Ecto neural progenitor cell (in vitro differentiated cells): ENCODE measurements at regions not wholly inside any gene's neighbourhood (a gene's known extent, or its start where the extent isn't known, plus 50 kb on each side); places are given as distances from the start of the nearest gene placed in this dataset.
"Not testable (repeated sequence)": the region's sequence is repeated elsewhere in the genome, so short reads cannot be mapped to it uniquely, and the experiment has no call there.

Experiments
- DNase-seq: peaks from one replicate; pipeline ENCODE4 v3.0.0-alpha.2; 2018; ENCODE audit warnings: low spot score

DNA sequence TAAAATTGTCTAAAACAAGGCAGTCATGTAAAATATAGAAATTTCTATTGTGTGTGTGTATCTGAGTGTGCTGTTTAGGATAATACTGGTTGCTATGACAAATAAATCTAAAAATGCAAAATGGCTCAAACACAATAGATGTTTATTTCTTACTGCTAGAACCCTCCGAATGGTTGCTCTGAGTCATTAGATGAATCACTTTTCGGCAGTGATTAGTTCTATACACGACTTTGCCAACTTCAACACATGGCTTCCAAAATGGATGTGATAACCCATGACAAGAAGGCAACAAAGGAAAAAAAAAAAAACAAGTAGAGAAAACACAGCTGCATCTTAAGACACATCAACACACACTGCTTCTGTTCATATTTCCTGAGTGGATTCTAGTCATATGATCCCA is 729.2 kb downstream of the AACS start:
- no peak for DNase-seq

DNA sequence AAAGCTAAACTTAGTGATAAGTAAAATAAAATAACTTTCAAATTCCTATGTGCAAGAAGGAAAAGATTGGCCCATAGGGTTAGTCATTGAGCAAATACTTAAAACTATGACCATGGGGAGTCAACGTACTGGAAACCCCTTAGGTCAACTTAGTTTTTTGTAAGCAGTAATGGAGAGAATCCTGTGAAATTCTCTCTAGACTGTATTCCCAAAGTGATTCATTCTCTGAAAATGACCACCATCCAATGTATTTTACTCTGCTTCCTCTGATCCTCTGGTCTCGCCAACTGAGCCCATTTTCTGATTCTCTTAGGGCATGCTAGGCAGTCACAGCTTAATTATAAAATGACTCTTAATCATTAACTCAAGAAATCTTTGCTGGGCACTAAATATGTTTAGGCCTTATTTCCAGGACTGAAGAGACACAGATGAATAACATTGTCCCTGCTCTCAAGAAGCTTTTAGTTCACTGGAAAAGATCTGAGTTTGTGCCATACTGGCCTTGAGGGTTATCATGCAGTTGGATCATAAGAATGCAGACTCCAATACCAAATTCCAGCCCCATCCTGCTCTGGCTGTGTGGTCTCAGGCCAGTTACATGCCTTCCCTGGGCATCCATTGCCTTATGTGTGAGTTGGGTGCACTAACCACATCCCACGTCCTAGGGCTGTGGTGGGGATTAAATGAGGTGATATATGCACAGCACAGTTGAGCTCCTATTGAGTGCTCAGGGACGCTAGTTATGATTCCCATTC is 732.4 kb downstream of the AACS start:
- DNase-seq: no peak

DNA sequence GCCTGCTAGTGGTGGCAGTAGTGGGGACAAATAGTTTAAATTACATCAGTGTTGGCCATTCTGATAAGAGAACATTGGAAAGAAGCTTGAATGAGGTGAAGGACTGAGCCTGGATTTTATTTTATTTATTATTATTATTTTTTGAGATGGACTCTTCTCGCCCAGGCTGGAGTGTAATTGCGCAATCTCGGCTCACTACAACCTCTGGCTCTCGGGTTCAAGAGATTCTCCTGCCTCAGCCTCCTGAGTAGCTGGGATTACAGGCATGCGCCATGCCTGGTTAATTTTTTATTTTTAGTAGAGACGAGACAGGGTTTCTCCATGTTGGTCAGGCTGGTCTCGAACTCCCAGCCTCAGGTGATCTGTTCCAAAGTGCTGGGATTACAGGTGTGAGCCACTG is 739.4 kb downstream of the AACS start:
- DNase-seq: no peak

DNA sequence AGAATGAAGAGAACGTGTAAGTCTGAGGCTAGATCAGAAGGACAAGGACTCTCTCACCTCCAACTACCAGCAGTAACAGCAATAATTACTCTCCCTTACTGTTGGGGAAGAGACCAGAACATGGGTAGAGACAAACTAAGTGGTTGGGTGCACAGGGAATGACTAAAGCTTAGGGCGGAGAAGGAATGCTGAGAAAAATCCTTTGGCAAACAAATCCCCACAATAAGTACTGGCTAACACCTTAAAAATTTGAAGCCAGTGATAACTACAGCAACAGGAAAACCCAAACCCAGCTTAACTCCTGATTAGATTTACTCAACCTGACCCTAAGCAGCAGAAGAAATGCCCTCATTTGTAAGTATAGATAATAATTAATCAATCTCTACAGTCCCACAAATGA is 759.0 kb downstream of the AACS start:
- no peak for DNase-seq

DNA sequence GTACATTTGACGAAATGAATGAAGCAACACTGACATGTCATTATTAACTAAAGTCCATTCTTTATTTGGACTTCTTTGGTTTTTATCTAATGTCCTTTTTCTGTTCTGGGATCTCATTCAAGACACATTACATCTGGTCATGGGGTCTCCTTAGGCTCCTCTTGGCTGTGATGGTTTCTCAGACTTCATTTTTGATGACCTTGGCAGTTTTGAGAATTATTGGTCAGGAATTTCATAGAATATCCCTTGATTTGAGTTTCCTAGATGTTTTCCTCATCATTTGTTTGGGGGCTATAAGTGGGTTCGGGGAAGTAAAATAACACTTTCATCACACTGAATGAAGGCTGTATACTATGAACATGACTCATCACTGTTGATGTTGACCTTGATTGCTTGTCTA is 770.6 kb downstream of the AACS start:
- no peak for DNase-seq

DNA sequence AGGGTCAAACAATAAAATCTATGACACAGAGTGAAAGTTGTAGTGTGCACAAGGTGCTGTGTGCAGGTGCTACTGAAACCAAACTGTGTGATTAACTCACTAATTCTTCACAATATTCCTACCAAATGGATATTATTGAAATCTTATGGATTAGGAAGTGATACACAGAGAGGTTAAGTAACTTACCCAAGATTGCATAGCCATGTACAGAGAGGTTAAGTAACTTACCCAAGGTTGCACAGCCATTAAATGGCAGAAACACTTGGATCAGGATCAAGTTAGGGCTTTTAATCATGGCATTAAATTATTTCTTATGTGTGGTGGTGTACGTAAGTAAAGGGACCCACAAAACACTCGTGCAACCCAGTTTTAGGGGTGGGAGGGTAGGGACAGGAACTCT is 771.4 kb downstream of the AACS start:
- DNase-seq: no peak

DNA sequence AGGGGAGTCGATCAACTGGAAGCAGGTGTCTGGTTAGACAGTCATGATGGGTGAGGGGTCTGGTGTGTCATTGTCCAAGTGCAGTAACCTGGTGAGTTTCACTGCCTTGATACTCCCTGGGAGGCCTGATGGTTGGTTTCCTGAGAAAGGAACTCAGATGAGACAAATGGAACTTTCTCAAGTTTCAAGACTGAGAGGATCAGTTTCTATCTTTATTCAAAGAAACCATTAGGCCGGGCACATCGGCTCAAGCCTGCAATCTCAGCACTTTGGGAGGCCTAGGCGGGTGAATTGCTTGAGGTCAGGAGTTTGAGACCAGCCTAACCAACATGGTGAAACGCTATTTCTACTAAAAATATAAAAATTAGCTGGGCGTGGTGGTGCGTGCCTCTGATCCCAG is 776.1 kb downstream of the AACS start:
- no peak for DNase-seq

DNA sequence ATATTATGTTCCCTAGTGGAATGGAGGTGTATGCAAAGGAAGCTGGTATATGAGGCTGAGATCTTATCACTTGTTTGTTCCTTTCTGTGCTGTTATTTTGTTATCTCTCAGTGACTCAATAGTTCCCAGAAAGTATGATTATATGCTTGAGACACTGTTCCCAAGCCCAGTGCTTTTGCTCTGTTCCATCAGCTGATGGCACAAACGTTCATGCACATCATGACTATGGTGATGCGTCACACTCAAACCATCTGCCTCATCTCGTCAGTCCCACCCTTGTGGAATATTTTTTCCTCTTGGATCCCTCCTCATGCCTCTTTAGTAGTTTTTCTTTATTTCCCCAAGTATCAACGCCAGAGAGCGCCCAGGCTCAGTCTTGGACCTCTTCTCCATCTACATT is 786.9 kb downstream of the AACS start:
- DNase-seq: no peak

DNA sequence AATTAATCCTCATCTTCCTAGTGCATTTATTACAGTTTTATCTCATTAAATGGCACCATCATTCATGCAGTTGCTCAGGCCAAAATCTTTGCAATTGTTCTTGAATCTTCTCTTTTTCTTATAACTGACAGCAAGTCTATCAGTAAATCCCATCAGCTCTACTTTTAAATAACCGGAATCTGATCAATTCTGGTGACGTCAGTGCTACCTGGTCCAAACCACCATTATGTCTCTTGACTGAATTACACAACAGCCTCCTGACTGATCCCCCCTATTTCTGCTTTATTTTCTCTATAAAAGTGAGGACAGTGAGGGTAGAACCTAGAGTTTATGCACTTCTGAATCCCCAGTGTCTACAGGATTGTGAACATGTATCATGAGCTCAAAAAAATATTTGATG is 787.4 kb downstream of the AACS start:
- DNase-seq: no peak

DNA sequence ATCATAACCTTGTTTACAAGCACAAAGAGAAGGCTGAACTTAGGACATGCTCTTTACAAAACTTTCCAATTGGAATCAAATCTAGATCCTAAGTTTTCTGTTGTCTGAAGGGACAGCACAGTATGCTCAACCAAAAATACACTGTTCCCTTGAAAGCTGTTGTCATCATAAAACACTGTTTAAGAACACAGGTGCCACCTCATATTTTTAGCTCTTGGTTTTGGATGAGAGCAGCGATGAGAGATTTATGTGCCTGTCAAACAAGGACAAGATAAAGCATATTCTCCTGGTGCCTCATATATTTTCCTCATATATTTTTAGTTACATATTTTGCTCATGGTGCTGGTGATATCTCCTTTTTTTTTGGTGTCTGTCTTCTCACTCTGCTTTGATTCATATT is 788.4 kb downstream of the AACS start:
- DNase-seq: no peak

DNA sequence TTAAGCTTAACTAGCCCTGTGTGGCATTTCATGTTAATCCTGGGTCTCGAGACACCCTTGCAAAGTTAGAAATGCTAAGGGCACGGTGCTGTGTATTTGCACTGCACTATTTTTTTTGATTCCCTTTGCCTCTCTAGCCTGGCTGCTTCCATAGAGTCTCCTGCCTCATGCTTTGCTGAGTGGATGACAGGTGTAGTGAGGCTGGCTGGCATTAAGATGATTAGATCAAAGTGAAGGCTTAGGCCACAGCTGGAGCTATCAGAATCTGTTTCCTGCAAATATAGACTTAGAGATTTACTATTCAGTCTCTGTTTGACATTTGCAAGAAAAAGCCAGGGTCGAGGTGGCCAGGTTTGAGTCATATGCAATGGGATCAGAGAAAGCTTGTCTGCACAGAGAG is 791.1 kb downstream of the AACS start:
- no peak for DNase-seq

DNA sequence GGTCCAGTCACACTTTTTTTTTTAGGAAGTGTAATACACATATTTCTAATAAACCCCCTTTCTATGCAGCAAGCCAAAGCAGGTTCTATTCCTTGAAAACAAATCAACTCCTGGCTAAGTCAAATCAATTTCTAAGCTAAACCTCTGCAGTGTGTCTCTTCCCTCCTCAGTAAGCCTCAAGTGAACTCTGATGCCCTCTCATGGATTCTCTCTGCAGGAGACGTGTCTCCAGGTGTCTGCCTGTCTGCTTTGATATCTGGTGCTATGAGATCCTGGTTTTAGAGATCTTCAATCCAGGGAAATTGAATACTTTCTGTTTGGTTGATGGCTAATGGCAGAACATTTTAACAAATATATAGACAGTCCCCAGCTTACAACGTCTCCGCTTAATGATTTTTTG is 791.7 kb downstream of the AACS start:
- no peak for DNase-seq

DNA sequence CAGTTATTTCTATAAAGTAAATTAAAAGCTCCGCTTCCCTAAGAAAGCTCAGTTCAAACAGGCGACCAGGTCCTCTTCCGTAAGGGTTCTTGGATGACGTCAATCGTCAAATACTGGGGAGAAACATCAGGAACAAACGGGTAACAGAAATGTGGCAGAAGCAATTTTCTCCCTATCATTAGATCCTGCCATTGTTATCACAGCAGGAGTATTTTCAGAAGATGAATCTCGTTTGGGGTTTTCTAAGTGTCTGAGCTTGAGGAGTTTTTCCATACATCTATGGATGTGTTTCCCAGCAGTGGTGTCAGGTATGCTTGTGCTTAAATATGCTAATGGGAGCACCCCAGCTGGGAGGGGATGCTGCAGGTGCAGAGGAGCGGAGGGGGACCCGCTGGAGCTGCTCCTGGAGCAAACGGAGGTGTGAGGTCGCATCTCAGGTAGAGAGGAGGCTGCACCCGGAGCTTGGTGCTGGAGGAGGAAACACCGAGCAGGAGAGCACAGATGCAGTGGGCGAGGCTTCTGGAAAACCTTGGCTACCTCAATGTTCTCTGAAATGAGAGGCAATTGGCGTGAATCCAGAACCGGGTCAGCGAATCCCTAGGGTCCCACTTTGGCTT is 795.5 kb downstream of the AACS start:
- no peak for DNase-seq

DNA sequence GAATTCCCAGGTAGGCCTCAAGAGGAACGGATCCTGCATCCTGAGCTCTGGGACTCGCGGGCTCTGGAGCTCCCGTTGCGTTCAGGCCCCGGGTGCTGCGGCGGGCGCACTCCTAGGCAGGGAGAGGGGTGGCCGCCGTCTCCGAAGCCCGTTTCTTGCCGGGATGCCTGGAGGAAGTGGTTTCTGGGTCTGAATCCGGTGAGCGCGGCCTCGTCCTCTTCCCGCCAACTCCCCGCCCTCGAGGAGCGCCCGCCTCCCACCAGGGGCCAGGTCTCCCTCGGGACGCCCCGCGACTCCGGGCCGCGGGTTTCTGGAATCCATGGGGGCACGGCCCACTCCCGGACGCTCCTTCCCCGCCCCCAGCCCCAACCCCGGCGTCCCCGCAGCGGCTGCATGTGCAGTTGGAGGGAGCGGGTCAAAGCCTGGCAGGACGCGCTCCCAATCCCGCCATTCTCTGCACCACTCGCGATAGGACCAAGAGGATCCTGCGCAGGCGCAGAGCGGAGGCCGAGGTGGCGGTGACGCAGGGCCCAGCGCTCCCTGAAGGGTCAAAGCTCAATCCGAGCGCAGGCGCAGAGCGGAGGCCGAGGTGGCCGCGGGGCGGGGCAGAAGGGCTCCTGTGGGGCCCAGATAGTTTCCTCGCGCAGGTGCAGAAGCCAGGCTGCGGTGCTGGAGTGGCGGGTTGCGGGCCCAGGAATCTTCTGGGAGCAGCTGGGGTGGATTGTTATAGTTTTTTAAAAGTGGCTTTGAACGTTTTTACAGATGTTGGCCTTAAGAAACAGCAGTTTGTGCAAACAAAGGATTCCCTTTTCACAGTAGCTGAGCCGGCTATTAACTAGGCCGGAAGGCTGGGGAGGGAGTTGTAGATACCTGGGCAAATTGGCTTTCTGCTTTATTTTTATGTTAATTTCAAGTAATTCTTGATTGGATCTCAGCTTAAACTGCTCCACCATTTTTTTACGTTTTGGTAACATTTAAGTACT is 796.4 kb downstream of the AACS start:
- DNase-seq: no peak

DNA sequence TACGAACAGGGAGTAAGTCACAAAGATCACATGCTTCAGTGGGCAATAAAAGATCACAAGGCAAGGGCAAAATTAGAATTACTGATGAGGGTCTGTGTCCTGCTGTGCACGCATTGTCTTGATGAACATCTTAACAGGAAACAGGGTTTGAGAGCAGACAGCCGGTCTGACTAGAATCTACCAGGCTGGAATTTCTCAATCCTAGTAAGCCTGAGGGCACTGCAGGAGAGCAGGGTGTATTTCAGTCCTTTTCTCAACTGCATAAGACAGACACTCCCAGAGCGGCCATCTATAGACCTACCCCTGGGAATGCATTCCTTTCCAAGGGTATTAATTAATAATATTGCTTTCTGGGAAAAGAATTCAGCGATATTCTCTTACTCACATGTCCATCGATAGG is 800.0 kb downstream of the AACS start:
- not testable (repeated sequence) for DNase-seq

DNA sequence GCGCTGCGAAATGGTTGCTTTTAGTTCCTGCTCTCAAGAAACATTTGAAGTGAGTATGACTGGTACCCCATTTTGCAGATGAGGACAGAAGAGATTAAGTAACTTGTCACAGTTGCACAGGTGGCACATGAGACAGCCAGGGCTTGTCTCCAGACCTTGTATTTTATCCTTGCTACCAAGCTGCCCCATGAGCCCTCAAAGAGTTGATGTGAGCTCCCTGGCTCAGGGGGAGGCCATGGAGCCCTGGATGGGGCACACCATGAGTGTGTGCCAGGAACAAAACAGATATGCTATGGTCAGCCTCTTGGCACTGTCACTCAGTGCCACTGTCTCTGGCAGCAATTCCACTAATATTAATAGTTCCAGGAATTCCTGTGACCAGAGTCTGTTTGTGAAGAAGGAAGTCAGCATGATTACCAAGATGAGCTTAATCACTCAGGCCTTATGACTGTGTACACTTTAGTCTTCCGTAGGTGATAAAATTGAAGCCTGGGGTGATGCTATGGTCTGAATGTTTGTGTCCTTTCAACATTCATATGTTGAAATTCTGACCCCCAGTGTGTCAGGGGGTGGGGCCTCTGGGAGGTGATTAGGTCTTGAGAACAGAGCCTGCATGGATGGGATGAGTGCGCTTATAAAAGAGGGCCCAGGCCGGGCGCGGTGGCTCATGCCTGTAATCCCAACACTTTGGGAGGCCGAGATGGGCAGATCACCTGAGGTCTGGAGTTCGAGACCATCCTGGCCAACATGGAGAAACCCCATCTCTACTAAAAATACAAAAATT is 806.8 kb downstream of the AACS start:
- DNase-seq: no peak

DNA sequence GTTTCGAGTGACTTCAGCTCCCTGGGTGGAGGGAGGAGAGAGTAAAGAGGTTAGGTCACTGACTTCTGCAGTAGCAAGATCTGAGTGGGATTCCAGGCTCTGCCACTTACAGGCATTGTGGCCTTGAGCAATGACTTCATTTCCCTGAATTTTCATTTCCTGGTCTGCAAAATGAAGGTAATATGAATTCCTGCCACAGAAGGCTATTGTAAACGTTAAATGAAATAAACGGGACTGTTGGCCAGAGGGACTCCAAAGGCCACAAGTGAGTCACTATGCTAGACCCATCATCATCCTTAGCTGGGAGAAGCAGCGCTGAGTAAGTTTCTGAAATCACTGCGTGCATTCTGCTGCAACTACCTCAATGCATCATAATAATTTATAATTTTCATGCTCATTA is 807.8 kb downstream of the AACS start:
- DNase-seq: no peak

DNA sequence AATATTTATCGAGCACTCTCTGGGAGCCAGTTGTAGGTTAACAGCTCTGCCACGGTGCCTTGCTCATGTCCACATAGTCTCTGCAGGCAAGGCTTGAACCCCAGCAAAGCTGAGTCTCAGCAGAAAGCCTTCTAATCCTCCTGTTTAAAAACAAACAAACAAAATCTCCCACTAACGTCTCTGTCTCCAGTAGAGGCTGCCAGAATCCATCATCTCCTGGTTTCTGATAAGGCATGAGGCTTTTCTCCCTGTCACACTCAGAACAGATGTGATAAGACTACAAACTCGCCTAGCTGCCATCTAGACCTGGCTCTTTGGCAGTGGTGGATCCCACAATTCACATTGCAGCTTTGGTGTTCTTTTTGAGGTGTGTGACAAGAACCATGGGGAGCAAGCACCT is 813.2 kb downstream of the AACS start:
- no peak for DNase-seq

DNA sequence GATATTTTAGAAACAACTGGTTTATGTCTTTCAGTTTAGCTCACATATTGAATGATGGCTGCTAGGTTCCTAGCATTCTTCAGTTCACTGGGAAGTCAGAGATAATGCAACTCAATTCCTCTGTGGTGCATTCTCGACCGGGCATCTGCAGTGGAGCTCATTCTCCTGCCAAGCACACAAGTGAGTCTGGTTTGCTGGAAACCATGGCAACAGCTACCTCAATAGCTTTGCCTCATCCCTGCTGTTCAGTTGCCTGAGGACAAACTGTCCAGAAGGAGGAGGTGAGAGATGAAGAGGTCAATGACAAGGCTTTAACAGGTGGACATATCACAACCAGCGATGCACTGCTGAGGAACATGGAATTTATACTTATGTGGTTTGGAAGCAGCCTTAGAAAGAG is 816.9 kb downstream of the AACS start:
- no peak for DNase-seq

DNA sequence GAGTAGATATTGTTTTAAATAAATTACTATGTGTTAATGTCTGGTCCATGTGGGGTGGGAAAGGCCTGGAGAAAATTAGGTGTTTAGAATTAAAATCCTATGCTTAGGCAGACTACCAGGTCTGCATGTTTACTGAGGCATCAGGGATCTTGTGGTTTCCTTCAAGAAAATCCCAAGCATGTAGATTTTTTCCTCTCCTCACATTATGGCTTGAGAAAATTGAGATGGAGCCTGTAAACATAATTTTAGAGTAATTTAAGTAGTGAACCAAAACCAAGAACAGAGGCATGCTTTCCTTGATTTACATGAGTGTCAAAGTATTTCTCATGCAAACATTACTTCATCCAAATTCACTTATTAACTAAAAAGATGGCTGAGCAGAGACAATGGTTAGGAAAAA is 823.7 kb downstream of the AACS start:
- DNase-seq: no peak

DNA sequence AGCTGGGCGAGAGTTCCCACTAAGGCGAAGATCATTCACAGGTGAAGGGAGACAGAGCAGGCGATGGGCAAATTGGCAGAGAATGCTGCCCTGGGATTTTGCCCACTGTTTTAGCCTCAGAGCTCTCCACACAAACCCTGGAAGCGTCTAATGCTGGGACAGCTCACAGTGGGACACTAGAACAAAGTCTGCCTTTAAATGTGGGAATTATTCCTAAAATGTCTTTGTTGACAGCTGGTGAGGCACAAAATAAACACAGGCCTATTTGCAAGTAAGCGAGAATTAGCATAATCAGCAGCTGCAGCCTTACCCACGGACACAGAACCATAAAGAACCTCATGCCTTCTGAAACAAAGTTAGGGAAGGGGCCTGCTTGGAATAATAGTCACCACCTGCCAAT is 824.5 kb downstream of the AACS start:
- DNase-seq: no peak

DNA sequence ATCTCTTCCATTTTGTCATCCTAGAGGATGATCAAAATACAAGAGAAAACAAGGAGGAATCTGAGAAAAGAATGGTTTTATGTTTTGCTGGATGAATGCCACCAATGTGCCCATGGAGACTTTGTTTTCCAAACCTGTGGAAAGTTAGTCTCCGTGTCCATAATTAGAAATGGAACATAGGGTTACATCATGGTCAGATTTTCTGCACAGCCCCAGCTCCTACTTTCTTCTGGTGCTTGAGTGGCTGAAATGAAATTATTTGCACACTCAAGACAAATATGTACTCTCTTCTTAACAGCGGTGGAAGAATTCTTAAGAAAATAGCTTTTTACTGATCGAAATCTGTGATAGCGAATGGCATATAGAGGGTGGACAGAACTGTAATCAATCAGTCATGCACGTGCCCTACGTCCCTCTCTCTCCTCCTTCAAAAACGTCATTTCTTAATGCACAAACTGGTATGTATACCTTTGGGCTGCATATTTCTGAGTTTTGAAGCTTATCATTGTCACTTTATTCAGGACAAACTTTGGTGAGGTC is 825.2 kb downstream of the AACS start:
- DNase-seq: no peak
